ENCODE measurements at regions not wholly inside any gene's neighbourhood (a gene's known extent, or its start where the extent isn't known, plus 50 kb on each side); places are given as distances from the start of the nearest gene placed in this dataset.

DNA sequence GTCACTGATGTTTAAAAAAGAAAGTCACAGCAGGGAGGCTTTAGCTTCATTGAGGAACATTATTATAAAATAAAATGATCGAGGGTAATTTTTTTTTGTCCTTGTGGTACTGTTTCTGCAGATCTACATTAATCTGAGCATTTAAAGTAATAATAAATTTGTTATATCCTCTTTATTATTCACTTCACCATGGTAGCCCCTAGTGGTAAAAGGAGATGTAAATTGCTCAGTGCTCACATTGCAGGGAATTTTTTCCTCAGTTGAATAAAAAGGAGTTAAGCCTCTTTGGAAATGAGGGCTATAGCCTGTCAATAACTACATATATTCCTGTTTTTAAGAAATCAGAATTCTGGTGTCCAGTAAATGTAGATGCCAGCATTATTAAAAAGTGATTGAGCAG, 99.7 kb upstream of the VPREB1 start:
- ChIA-PET CTCF (interaction anchor here (0.6 kb wide), 1 partner anchor 1987 kb away, joined by 5 read pairs; no protein-coding TSS in a partner anchor), POLR2A (no interaction called here)
- Mint-ChIP-seq H3K4me1 (ENCODE audit: low read depth, unreplicated experiment) (no peaks in the 10 kb centered on the region), H3K27ac (ENCODE audit: unreplicated experiment) (no peak overlapping the region), H3K9me3 (ENCODE audit: unreplicated experiment) (no peaks in the 10 kb centered on the region), H3K4me3 (ENCODE audit: unreplicated experiment) (no peak overlapping the region), H3K27me3 (ENCODE audit: insufficient read depth, unreplicated experiment) (peaks cover 34% of the 10 kb centered on the region), H3K36me3 (ENCODE audit: insufficient read depth, unreplicated experiment) (no peaks in the 10 kb centered on the region)
- TF ChIP-seq CTCF (IDR thresholded peaks at IDR 0.05; ENCODE audit: insufficient read depth in 1 of 2, low read depth in 1 of 2, low read length in 1 of 2, severe bottlenecking in 1 of 2, unreplicated experiment in 1 of 2), result no peak
- H3K9me3 ChIP-seq, result no peaks in the 10 kb centered on the region
- BruUV-seq (replicated peaks), result no TSS peak
- no peak overlapping the region for H3K4me3 ChIP-seq (ENCODE audit: low read depth, low read length)
- H3K27me3 ChIP-seq (replicated peaks; ENCODE audit: control insufficient read depth, insufficient read depth, low read length), result peaks cover 2% of the 10 kb centered on the region
- intact Hi-C loops (cut with micrococcal nuclease; ENCODE audit: unreplicated experiment), result no loop called here
- no peaks in the 10 kb centered on the region for H3K36me3 ChIP-seq (ENCODE audit: control insufficient read depth, insufficient read depth, low read length)
- H3K4me1 ChIP-seq, result no peaks in the 10 kb centered on the region
- DNase-seq, result no peak

DNA sequence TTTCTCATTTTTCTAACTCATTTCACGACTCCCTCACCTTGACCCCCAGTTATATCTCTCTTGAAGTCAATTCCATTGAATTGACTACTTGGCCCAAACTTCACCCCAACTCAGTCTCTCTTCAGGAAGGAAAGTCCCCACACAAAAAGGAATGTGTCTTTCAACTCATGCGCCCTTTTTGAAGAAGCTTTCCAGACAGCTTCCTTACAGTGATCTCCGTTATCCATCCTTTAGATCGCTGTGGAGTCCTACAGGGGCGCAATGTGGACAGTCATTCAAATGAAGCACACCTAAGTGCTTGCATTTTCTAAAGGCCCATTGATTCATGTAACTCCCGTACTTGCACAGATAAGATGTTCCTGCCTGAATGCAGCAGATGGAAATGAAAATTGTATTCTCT, 101.1 kb upstream of the VPREB1 start:
- peaks cover 2% of the 10 kb centered on the region for H3K27me3 ChIP-seq (replicated peaks; ENCODE audit: control insufficient read depth, insufficient read depth, low read length)
- TF ChIP-seq CTCF (IDR thresholded peaks at IDR 0.05; ENCODE audit: insufficient read depth in 1 of 2, low read depth in 1 of 2, low read length in 1 of 2, severe bottlenecking in 1 of 2, unreplicated experiment in 1 of 2), result no peak
- POLR2A ChIA-PET, result no interaction called here
- H3K4me3 ChIP-seq (ENCODE audit: low read depth, low read length), result no peak overlapping the region
- CTCF ChIA-PET, result no interaction called here
- Mint-ChIP-seq H3K36me3 (ENCODE audit: insufficient read depth, unreplicated experiment) (no peaks in the 10 kb centered on the region), H3K9me3 (ENCODE audit: unreplicated experiment) (no peaks in the 10 kb centered on the region), H3K27me3 (ENCODE audit: insufficient read depth, unreplicated experiment) (peaks cover 31% of the 10 kb centered on the region), H3K4me1 (ENCODE audit: low read depth, unreplicated experiment) (no peaks in the 10 kb centered on the region), H3K27ac (ENCODE audit: unreplicated experiment) (no peak overlapping the region), H3K4me3 (ENCODE audit: unreplicated experiment) (no peak overlapping the region)
- intact Hi-C loops (cut with micrococcal nuclease; ENCODE audit: unreplicated experiment), result no loop called here
- no peaks in the 10 kb centered on the region for H3K4me1 ChIP-seq
- H3K36me3 ChIP-seq (ENCODE audit: control insufficient read depth, insufficient read depth, low read length), result no peaks in the 10 kb centered on the region
- no TSS peak for BruUV-seq (replicated peaks)
- no peaks in the 10 kb centered on the region for H3K9me3 ChIP-seq
- DNase-seq, result no peak

DNA sequence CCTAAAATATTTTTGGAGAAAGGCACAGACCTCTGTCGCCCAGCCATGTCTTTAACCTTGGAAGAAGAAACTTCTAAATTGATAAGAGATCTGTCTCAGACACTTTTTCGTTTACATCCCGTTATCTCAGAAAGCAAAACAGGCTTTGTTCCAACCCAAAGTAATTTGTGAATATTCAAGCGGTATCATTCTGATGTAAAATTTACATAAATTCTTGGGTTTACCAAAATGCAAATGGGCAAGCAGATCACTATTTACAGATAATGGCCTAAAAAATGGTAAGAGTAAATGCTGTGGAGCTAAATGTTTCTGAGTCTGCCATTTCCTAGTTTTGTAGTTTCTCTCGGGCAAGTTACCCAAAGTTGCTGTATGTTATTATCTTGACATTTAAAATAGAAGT, 101.9 kb upstream of the VPREB1 start:
- H3K4me3 Mint-ChIP-seq (ENCODE audit: unreplicated experiment), result no peak overlapping the region
- H3K27me3 Mint-ChIP-seq (ENCODE audit: insufficient read depth, unreplicated experiment), result peaks cover 27% of the 10 kb centered on the region
- no peaks in the 10 kb centered on the region for H3K9me3 Mint-ChIP-seq (ENCODE audit: unreplicated experiment)
- BruUV-seq (replicated peaks), result no TSS peak
- Histone ChIP-seq H3K4me1 (no peaks in the 10 kb centered on the region), H3K9me3 (no peaks in the 10 kb centered on the region), H3K4me3 (ENCODE audit: low read depth, low read length) (no peak overlapping the region), H3K27me3 (replicated peaks; ENCODE audit: control insufficient read depth, insufficient read depth, low read length) (peaks cover 2% of the 10 kb centered on the region), H3K36me3 (ENCODE audit: control insufficient read depth, insufficient read depth, low read length) (no peaks in the 10 kb centered on the region)
- no peak overlapping the region for H3K27ac Mint-ChIP-seq (ENCODE audit: unreplicated experiment)
- H3K4me1 Mint-ChIP-seq (ENCODE audit: low read depth, unreplicated experiment), result no peaks in the 10 kb centered on the region
- intact Hi-C loops (cut with micrococcal nuclease; ENCODE audit: unreplicated experiment), result no loop called here
- no peak for DNase-seq
- CTCF ChIA-PET, result no interaction called here
- POLR2A ChIA-PET, result no interaction called here
- TF ChIP-seq CTCF (IDR thresholded peaks at IDR 0.05; ENCODE audit: insufficient read depth in 1 of 2, low read depth in 1 of 2, low read length in 1 of 2, severe bottlenecking in 1 of 2, unreplicated experiment in 1 of 2), result no peak
- no peaks in the 10 kb centered on the region for H3K36me3 Mint-ChIP-seq (ENCODE audit: insufficient read depth, unreplicated experiment)

Data from Caco-2 (cell line).